Hepatocyte (in vitro differentiated cells): ENCODE measurements at regions not wholly inside any gene's neighbourhood (a gene's known extent, or its start where the extent isn't known, plus 50 kb on each side); places are given as distances from the start of the nearest gene placed in this dataset.
A peak's percentile ranks its signal among the peaks of the same experiment; 100 is the strongest.

Experiments
- DNase-seq: peaks from one replicate; pipeline ENCODE4 v3.0.0-alpha.2; 2016; ENCODE audit warnings: low spot score
- H2AFZ ChIP-seq: fragments of 200-600 bp; sonication (generic); 2 replicates; pipeline ENCODE4 v1.6.0; 2016; ENCODE audit warnings: antibody characterized with exemption, mild to moderate bottlenecking
- H3K27ac ChIP-seq: fragments of 200-600 bp; sonication (generic); 2 replicates; pipeline ENCODE4 v1.5.1; 2016; ENCODE audit warnings: mild to moderate bottlenecking
- H3K27me3 ChIP-seq: fragments of 200-600 bp; sonication (generic); 2 replicates; pipeline ENCODE4 v1.6.1; 2016
- H3K36me3 ChIP-seq: fragments of 200-600 bp; sonication (generic); replicated peaks from 2 replicates; pipeline ENCODE4 v1.5.1; 2016; ENCODE audit warnings: low read depth; ENCODE audit not compliant: insufficient read depth
- H3K4me1 ChIP-seq: fragments of 200-600 bp; sonication (generic); 2 replicates; pipeline ENCODE4 v1.5.1; 2016; ENCODE audit warnings: mild to moderate bottlenecking, moderate library complexity; ENCODE audit not compliant: insufficient read depth
- H3K4me2 ChIP-seq: fragments of 200-600 bp; sonication (generic); 2 replicates; pipeline ENCODE4 v1.6.0; 2016
- H3K4me3 ChIP-seq: fragments of 200-600 bp; sonication (generic); 2 replicates; pipeline ENCODE4 v1.5.1; 2016; ENCODE audit warnings: mild to moderate bottlenecking
- H3K79me2 ChIP-seq: fragments of 200-600 bp; sonication (generic); 2 replicates; pipeline ENCODE4 v1.6.0; 2017; ENCODE audit warnings: mild to moderate bottlenecking
- H3K9me2 ChIP-seq: fragments of 200-600 bp; sonication (generic); replicated peaks from 2 replicates; pipeline ENCODE4 v1.6.0; 2017; ENCODE audit warnings: mild to moderate bottlenecking; ENCODE audit not compliant: insufficient read depth
- H3K9me3 ChIP-seq: fragments of 200-600 bp; sonication (generic); 2 replicates; pipeline ENCODE4 v1.5.1; 2016; ENCODE audit warnings: low read depth, mild to moderate bottlenecking
- H4K20me1 ChIP-seq: fragments of 200-600 bp; sonication (generic); 2 replicates; pipeline ENCODE4 v1.6.0; 2016; ENCODE audit warnings: mild to moderate bottlenecking; ENCODE audit not compliant: insufficient read depth, poor library complexity, severe bottlenecking
- EZH2 ChIP-seq: fragments of 200-600 bp; sonication (generic); IDR thresholded peaks from 2 replicates; pipeline ENCODE4 v1.6.1; 2016; ENCODE audit warnings: antibody characterized with exemption, mild to moderate bottlenecking, borderline replicate concordance
- EZH2phosphoT487 ChIP-seq: fragments of 200-600 bp; sonication (generic); IDR thresholded peaks from one replicate; pipeline ENCODE4 v1.6.1; 2018; ENCODE audit warnings: antibody characterized with exemption, mild to moderate bottlenecking, low read depth, moderate library complexity; ENCODE audit not compliant: unreplicated experiment, severe bottlenecking
- WGBS: methylation state at CpG from one replicate; pipeline ENCODE4 v1.1.6; 2016; ENCODE audit warnings: low lambda C conversion rate; ENCODE audit errors: missing lambda C conversion rate; 5-methylcytosine and 5-hydroxymethylcytosine counted together
- TF ChIP-seq, protein P1 (sequence below): fragments of 200-600 bp; sonication (generic); IDR thresholded peaks from 2 replicates; pipeline ENCODE4 v1.5.1; 2016; ENCODE audit warnings: antibody characterized with exemption, mild to moderate bottlenecking; ENCODE audit not compliant: poor library complexity

DNA sequence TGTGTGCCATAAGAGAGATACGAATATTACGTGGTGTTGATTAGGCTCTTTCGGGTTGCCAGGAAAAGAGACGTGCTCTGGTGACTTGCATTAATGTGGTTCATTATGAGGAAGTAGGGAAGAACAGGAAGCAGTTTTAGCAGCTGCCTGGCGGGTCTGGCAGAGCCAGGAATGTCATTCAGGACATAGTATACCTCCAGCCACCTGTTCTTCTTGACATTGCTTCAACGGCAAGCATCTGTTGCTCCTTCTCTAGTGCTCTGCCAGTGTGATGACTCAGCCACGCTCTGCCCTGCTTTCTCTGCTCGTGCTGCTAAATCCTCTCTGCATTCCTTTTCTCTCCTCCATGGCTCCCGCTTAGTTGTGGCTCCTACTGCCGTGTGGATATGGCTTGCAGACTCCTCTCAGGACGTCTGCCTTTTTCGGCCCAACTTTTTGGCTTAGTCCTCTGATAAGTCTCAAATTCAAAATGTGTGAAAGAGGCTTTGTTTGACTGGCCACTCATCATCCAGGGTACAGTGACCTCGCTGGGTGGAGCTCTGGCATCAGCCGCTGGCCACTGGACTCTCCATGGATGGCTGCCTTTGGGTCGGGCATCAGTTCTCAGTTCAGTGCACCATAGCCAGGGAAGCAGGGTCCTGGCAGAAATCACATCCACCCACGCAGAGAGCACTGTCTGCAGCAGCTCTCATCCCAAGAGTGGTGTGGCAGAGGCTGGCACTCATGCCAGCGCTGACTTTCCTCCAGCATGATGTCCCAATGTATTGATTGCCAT is 89.3 kb upstream of the KLF3 start:
- H3K4me1 ChIP-seq = peaks cover 6% of the 10 kb centered on the region
- H3K36me3 ChIP-seq = no peaks in the 10 kb centered on the region
- no peak overlapping the region for H2AFZ ChIP-seq
- no peak overlapping the region for H3K27ac ChIP-seq
- H3K9me3 ChIP-seq = no peaks in the 10 kb centered on the region
- TF ChIP-seq EZH2 = no peak
- no peaks in the 10 kb centered on the region for H3K79me2 ChIP-seq
- no peaks in the 10 kb centered on the region for H3K27me3 ChIP-seq
- H3K9me2 ChIP-seq = no peaks in the 10 kb centered on the region
- H4K20me1 ChIP-seq = no peaks in the 10 kb centered on the region
- no peak for DNase-seq
- no peak overlapping the region for H3K4me3 ChIP-seq
- WGBS = 84% methylated on average over 17 of the region's 17 CpGs
- H3K4me2 ChIP-seq = no peak overlapping the region

DNA sequence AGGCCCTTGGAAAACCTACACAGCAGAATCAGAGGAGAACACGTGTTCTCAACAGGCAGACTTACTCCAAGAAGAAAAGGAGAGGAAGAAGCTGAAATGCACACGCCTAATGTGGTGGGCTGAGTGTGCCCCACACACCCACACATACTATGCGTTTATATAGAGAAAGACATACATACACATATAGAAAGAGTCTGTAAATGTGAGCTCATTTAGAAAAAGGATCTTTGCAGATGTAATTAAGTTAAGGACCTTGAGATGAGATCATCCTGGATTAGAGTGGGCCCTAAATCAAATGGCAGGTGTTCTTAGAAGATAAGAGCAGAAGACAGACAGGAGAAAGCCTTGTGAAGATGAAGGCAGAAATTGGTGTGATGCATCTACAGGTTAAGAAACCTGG is 87.2 kb upstream of the KLF3 start:
- no peak for DNase-seq
- Histone ChIP-seq H3K27me3 (no peaks in the 10 kb centered on the region), H3K36me3 (no peaks in the 10 kb centered on the region), H3K4me2 (no peak overlapping the region), H2AFZ (no peak overlapping the region), H3K9me3 (no peaks in the 10 kb centered on the region), H4K20me1 (no peaks in the 10 kb centered on the region), H3K4me3 (no peak overlapping the region), H3K79me2 (no peaks in the 10 kb centered on the region), H3K4me1 (peaks cover 9% of the 10 kb centered on the region), H3K9me2 (no peaks in the 10 kb centered on the region), H3K27ac (no peak overlapping the region)
- TF ChIP-seq, protein P1, sequence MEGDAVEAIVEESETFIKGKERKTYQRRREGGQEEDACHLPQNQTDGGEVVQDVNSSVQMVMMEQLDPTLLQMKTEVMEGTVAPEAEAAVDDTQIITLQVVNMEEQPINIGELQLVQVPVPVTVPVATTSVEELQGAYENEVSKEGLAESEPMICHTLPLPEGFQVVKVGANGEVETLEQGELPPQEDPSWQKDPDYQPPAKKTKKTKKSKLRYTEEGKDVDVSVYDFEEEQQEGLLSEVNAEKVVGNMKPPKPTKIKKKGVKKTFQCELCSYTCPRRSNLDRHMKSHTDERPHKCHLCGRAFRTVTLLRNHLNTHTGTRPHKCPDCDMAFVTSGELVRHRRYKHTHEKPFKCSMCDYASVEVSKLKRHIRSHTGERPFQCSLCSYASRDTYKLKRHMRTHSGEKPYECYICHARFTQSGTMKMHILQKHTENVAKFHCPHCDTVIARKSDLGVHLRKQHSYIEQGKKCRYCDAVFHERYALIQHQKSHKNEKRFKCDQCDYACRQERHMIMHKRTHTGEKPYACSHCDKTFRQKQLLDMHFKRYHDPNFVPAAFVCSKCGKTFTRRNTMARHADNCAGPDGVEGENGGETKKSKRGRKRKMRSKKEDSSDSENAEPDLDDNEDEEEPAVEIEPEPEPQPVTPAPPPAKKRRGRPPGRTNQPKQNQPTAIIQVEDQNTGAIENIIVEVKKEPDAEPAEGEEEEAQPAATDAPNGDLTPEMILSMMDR = no peak
- TF ChIP-seq EZH2phosphoT487 (no peak), EZH2 (no peak)
- WGBS = 84% methylated on average over 3 of the region's 3 CpGs

DNA sequence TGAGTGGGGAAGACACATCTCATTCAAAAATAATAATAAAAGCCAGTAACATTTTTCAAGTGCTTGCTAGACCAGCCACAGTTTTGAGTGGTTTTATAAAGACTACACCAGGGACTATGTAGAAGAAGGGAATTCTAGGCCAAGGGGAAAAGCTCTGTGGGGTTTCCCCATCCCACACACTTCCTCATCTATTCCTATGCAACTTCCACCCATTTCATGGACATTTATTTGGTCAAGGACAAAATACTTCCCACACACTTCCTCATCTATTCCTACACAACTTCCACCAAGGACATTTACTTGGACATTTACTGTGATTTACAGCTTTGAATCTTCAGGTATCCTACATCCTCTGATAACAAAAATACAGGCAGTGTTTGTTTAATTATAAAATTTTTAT is 86.5 kb upstream of the KLF3 start:
- TF ChIP-seq, protein P1 = no peak
- no peak for TF ChIP-seq EZH2
- no peak for TF ChIP-seq EZH2phosphoT487
- Histone ChIP-seq H3K36me3 (no peaks in the 10 kb centered on the region), H3K27me3 (no peaks in the 10 kb centered on the region), H3K79me2 (no peaks in the 10 kb centered on the region), H3K4me3 (no peak overlapping the region), H3K4me2 (no peak overlapping the region), H3K4me1 (peaks cover 11% of the 10 kb centered on the region), H3K9me3 (no peaks in the 10 kb centered on the region), H3K27ac (no peak overlapping the region), H3K9me2 (no peaks in the 10 kb centered on the region), H2AFZ (no peak overlapping the region), H4K20me1 (no peaks in the 10 kb centered on the region)
- no peak for DNase-seq

DNA sequence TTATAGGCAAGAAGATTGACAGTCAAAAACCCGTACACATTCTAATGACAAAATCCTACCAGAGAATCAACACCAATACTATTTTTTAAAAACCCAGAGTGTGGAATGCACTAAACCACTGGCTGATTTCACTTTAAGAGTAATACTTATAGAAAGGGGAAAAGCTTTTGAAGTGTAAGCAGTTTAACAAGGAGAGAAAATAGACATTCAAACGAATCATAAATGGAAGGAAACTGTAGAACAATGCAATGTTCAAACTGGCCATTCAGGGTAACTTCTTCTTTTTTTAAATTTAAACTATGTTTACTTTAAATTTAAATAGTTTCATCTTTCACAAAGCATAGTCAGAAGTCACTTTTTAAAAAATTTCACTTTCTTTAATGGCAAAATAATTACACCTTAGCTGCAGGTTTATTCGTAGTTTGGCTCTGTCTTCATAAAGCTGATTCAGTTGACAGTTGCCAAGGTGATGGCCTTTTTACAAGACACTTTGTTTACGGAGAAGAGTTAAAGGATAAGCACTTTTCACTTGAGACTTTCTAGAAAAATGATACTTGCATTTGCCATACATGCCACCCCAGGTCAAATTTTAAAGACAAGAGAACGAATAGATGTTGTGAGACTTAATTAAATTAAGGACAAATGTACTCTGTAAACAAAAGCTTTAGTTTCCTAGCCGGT is 82.4 kb upstream of the KLF3 start:
- Histone ChIP-seq H3K9me2 (no peaks in the 10 kb centered on the region), H3K27me3 (no peaks in the 10 kb centered on the region), H3K36me3 (no peaks in the 10 kb centered on the region), H3K27ac (no peak overlapping the region), H3K4me2 (peak overlapping the region; percentile 41), H3K4me3 (no peak overlapping the region), H3K4me1 (peaks cover 11% of the 10 kb centered on the region), H4K20me1 (no peaks in the 10 kb centered on the region), H3K9me3 (no peaks in the 10 kb centered on the region), H3K79me2 (no peaks in the 10 kb centered on the region), H2AFZ (no peak overlapping the region)
- no peak for DNase-seq
- TF ChIP-seq EZH2 = no peak
- no peak for TF ChIP-seq EZH2phosphoT487
- TF ChIP-seq, protein P1 = no peak
- WGBS = 37% methylated on average over 6 of the region's 6 CpGs
